ENCODE measurements at regions not wholly inside any gene's neighbourhood (a gene's known extent, or its start where the extent isn't known, plus 50 kb on each side); places are given as distances from the start of the nearest gene placed in this dataset.

DNA sequence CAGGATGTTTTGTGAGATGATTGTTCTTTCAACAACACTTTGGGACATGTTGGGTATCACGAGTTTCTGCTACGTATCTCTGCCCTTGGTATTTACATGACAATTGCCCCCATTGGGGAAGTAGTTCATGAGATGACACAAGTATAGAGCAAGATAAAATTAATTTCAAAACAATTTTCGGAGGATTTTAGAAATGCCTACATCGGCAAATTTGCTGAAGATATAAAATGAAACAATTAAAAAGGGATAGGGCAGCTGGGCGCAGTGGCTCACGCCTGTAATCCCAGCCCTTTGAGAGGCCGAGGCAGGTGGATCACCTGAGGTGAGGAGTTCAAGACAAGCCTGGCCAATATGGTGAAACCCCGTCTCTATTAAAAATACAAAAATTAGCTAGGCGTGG is 371.7 kb downstream of the INHBA start:
- in situ Hi-C loops (cut with HindIII; ENCODE audit: low pct_unique_long_range_greater_than_20kb, low sequenced_read_pairs): no loop called here
- no peak for DNase-seq (ENCODE audit: low read depth in 1 of 2, low spot score in 1 of 2)
- TF ChIP-seq JUND (IDR thresholded peaks at IDR 0.05; ENCODE audit: low read depth): no peak

DNA sequence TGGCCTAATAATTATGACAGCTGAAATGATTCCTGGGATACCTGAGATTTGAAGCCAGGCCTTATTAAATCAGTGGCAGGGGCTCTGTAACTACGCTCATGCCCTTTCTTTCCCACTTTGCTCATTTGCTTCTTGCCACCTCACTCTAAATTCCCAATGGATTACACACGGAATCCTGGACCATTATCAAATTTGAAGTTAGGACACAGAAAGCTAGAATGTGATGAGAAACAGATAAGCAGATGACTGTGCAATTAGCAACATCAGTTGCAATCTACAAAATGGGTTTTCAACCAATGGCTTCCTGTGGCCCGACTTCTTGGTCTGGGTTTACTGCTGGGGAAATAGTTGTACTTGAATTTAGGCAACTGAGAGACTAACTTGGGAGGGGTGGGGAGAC is 374.3 kb downstream of the INHBA start:
- in situ Hi-C loops (cut with HindIII; ENCODE audit: low pct_unique_long_range_greater_than_20kb, low sequenced_read_pairs): no loop called here
- DNase-seq (ENCODE audit: low read depth in 1 of 2, low spot score in 1 of 2): no peak
- no peak for TF ChIP-seq JUND (IDR thresholded peaks at IDR 0.05; ENCODE audit: low read depth)

DNA sequence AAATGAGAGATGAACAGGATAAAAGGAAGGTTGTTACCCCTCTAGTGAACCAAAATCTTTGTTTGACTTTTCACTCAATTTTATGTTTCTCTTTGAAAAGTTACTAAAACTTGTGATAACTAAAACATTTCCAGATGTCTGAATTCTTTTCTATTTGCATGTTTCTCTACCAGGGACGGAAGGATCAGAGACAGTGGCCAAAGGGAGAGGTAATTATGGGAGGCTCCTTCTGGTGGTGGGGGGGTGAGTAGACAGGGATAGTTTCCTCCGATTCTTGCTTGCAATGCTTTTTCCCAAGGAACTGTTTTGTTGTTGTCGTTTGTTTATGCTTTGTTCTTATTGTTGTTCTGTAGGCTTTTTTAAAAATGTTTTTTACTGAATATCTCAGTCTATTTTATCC is 374.8 kb downstream of the INHBA start:
- in situ Hi-C loops (cut with HindIII; ENCODE audit: low pct_unique_long_range_greater_than_20kb, low sequenced_read_pairs): no loop called here
- no peak for DNase-seq (ENCODE audit: low read depth in 1 of 2, low spot score in 1 of 2)

DNA sequence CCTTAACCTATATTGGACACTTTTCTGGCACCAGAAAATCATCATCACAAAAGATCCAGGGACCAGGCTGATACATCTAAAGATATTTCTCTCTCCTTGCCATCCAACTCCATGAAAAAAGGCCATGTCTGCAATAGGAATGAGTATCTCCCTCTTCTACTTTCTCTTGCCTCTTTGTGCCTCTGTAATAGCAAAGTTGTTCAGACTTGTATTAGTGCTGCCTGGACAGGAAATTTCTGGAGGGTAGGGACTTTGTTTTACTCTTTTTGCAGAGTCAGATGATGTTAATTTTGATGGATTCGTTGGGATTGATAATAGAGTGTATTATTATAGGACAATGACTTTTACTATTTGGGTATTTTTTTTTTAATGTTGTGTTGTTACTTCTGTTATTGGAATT is 376.3 kb downstream of the INHBA start:
- in situ Hi-C loops (cut with HindIII; ENCODE audit: low pct_unique_long_range_greater_than_20kb, low sequenced_read_pairs): no loop called here
- DNase-seq (ENCODE audit: low read depth in 1 of 2, low spot score in 1 of 2): no peak
- TF ChIP-seq JUND (IDR thresholded peaks at IDR 0.05; ENCODE audit: low read depth): no peak

More for the DNA sequence above, 374.8 kb downstream of the INHBA start:
- no peak for TF ChIP-seq JUND (IDR thresholded peaks at IDR 0.05; ENCODE audit: low read depth)

DNA sequence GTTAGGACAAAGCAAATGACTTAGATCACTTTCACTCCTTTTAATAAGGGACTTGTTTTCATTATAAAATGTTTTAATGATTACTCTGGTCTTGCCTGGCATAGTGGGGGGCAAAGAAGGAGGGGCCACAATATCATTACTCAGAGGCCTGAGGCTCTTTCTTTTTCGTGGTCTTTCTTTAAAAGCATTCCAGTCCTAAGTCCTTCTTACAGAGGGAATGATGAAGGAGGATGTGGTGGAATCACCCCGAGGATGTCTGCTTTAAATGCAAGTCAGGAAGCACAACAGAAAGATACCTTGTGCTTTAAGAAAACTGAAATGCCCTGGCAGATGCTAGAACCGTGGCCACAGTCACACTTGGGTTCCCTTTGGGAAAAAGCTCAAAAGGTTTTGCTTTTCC is 379.1 kb downstream of the INHBA start:
- DNase-seq (ENCODE audit: low read depth in 1 of 2, low spot score in 1 of 2): no peak
- TF ChIP-seq JUND (IDR thresholded peaks at IDR 0.05; ENCODE audit: low read depth): no peak
- in situ Hi-C loops (cut with HindIII; ENCODE audit: low pct_unique_long_range_greater_than_20kb, low sequenced_read_pairs): no loop called here

DNA sequence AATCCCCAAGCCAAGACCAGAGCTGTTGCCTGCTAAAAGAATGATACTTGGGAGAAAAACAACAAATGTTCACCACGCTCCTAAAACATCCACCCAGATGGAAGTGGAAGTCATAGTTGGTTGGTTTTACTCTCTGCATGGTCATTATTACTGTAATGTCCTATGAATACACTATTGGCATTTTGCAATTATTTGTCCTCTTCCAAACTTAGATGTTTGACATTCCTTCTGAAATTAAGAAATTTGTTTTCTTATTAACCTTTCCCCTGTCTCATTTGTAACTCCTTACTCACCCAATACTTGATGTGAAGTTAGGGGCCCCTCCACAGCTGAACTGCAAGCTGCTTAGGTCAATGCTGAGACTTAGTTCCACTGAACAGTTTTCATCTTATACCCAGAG is 383.3 kb downstream of the INHBA start:
- no peak for DNase-seq (ENCODE audit: low read depth in 1 of 2, low spot score in 1 of 2)
- in situ Hi-C loops (cut with HindIII; ENCODE audit: low pct_unique_long_range_greater_than_20kb, low sequenced_read_pairs): no loop called here
- no peak for TF ChIP-seq JUND (IDR thresholded peaks at IDR 0.05; ENCODE audit: low read depth)

DNA sequence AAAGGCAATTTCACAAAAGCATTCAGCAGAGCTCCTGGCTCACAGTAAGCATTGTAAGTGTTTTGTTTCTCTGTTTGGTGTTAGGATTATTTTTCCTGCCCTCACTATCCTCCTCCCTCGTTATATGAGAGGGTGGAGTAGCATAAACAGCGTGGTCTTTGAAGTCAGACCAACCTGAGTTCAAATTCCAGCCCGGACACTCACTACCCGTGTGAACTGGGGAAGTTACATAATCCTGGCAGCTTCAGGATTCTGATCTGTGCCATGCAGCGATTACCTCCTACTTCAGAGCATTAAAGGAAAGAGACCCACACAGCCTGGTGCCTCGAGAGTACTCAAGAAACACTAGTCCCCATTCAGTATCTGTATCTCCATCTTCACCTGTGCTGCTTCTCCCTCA is 386.5 kb downstream of the INHBA start:
- DNase-seq (ENCODE audit: low read depth in 1 of 2, low spot score in 1 of 2): no peak
- in situ Hi-C loops (cut with HindIII; ENCODE audit: low pct_unique_long_range_greater_than_20kb, low sequenced_read_pairs): no loop called here
- TF ChIP-seq JUND (IDR thresholded peaks at IDR 0.05; ENCODE audit: low read depth): no peak

DNA sequence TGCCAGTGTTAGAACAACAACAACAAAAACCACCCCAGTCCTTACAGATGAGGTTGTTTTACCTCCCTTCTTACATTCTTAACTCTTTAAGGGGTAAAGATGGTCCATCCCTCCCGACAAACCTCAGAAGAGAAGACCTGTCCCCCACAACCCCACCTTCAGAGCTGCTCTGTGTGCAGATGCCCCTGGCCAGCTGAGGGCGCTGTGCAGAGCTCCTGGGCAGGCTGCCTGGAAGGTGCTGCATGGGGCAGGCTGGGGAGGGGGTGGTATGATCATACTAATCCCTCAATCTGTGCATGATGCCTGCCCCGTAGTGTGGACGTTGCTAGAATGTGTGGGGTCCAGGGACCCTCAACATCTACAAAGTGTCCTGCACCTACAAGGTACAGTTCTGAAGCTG is 387.1 kb downstream of the INHBA start:
- peak in 1 of 2 experiments; percentile 30 for DNase-seq (ENCODE audit: low read depth in 1 of 2, low spot score in 1 of 2)
- in situ Hi-C loops (cut with HindIII; ENCODE audit: low pct_unique_long_range_greater_than_20kb, low sequenced_read_pairs): no loop called here
- no peak for TF ChIP-seq JUND (IDR thresholded peaks at IDR 0.05; ENCODE audit: low read depth)

DNA sequence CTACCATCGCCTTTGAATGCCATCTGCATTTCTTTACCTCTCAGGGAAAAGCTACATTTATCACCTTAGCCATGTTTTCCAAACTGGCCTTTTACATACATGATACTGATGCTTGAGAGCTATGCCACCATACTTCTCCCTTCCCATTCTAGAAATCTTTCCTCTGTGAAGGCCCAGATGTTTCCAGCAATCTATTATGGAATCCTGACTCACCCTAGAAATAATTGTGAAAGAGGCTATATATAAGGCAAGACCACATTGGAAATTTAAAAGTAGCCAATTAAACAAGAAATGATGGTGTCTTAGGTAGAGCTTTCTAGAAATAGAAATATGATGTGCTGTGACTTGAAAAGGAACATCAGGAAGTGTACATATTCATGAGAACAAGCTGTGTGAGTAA is 389.7 kb downstream of the INHBA start:
- in situ Hi-C loops (cut with HindIII; ENCODE audit: low pct_unique_long_range_greater_than_20kb, low sequenced_read_pairs): no loop called here
- TF ChIP-seq JUND (IDR thresholded peaks at IDR 0.05; ENCODE audit: low read depth): no peak
- DNase-seq (ENCODE audit: low read depth in 1 of 2, low spot score in 1 of 2): no peak

DNA sequence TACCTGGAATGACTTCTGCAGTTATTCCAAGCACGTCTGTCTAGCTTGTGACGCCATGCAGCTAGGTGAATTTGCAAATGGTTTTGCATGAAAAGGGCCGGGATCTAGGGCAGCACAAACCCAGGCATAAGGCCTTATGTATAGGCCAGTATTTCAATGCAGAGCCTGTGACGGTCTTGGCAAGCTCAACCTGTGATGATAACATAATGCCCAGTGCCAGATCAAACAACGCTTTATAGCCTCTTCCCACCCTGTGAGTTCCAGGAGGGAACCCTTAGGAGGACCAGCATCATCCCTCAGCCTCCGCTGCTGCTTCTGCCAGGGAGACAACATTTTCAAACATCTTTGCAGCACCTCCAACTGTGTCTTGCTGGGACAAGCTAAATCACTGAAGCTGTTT is 390.7 kb downstream of the INHBA start:
- no peak for TF ChIP-seq JUND (IDR thresholded peaks at IDR 0.05; ENCODE audit: low read depth)
- in situ Hi-C loops (cut with HindIII; ENCODE audit: low pct_unique_long_range_greater_than_20kb, low sequenced_read_pairs): no loop called here
- no peak for DNase-seq (ENCODE audit: low read depth in 1 of 2, low spot score in 1 of 2)

DNA sequence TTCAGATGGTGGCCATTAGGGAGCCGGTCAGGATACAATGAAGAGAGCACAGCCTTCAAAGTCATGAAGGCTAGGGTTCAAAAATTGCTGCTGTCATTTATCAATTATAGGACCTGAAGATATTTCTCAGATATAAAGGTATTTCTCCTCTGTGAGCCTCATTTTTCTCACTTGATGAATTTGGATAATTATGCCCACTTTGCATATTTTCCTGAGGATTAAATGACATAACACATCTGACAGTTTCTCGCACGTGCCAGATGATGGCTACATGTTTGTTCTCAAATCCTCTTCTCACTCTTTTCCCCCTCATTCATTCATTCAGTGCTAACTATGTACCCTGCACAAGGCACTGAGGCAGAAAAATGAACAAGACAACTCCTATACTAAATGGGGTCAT is 391.6 kb downstream of the INHBA start:
- in situ Hi-C loops (cut with HindIII; ENCODE audit: low pct_unique_long_range_greater_than_20kb, low sequenced_read_pairs): no loop called here
- no peak for DNase-seq (ENCODE audit: low read depth in 1 of 2, low spot score in 1 of 2)
- no peak for TF ChIP-seq JUND (IDR thresholded peaks at IDR 0.05; ENCODE audit: low read depth)

DNA sequence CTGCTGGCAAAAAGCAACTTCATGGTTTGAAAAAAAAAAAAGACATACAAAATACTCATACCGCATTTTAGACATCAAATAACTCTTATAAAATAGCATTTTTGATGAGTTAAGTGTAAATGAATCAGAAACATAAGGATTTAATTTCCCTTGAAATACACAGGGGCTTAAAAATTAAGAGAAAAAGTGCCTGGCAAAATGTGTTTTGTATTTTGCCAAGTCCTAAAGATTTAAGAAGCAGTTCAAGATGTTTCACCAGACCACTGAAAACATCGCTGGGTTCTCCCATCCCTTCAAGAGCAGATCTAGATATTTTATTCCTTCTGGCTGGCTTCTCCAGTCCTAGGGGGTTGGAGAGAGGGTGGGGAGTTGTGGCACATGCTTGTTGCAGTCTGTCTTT is 396.4 kb downstream of the INHBA start:
- no peak for TF ChIP-seq JUND (IDR thresholded peaks at IDR 0.05; ENCODE audit: low read depth)

DNA sequence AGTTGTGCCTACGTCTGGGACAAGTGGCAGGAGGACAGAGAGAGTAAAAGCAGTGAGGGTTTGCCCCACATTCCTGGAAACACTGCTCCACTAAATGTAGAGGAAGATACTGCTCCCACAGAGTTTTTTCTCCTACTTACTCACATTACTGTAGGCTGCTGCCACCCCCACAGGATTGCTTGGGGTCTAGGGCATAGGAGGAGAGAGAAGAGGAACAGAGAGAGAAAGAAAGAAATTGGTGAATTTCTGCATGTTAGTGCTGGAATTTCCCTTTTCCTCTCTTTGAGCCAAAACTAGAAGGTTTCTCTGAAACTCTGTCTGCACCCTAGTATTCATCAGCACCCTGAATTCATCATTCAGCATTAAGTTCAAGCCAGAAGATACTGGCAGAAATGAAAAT is 397.9 kb downstream of the INHBA start:
- DNase-seq (ENCODE audit: low read depth in 1 of 2, low spot score in 1 of 2): no peak
- no peak for TF ChIP-seq JUND (IDR thresholded peaks at IDR 0.05; ENCODE audit: low read depth)
- in situ Hi-C loops (cut with HindIII; ENCODE audit: low pct_unique_long_range_greater_than_20kb, low sequenced_read_pairs): no loop called here

More for the DNA sequence above, 396.4 kb downstream of the INHBA start:
- in situ Hi-C loops (cut with HindIII; ENCODE audit: low pct_unique_long_range_greater_than_20kb, low sequenced_read_pairs): no loop called here
- no peak for DNase-seq (ENCODE audit: low read depth in 1 of 2, low spot score in 1 of 2)

DNA sequence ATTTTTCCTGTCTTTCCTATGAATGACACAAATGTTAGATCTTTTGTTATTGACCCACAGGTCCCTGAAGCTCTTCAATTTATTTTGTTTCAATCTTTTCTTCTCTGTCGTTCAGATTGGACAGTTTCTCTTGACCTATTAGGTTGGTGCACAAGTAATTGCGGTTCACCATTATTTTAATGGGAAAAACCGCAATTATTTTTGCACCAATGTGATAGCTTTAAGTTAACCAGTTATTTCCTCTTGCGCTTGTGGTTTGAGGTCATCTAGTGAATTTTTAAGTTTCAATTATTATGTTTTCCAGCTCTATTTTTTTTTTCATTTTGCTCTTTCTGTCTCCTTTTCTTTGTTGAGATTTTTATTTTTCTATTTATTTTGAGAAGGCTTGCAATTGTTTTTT is 399.2 kb downstream of the INHBA start:
- no peak for TF ChIP-seq JUND (IDR thresholded peaks at IDR 0.05; ENCODE audit: low read depth)
- in situ Hi-C loops (cut with HindIII; ENCODE audit: low pct_unique_long_range_greater_than_20kb, low sequenced_read_pairs): no loop called here

More for the DNA sequence above, 399.2 kb downstream of the INHBA start:
- DNase-seq (ENCODE audit: low read depth in 1 of 2, low spot score in 1 of 2): no peak
